Neural cell (in vitro differentiated cells): ENCODE measurements at regions not wholly inside any gene's neighbourhood (a gene's known extent, or its start where the extent isn't known, plus 50 kb on each side); places are given as distances from the start of the nearest gene placed in this dataset.

ENCODE experiments used
- H2AFZ ChIP-seq: fragments of 200-600, 300-800 bp; sonication (generic), shearing (Covaris generic); 2 replicates; pipeline ENCODE4 v1.6.0; 2014; ENCODE audit warnings: low read depth, mild to moderate bottlenecking, antibody characterized with exemption, low read length, moderate library complexity
- H3F3A ChIP-seq: fragments of 200-600 bp; shearing (Covaris generic); 2 replicates; pipeline ENCODE4 v1.6.1; 2016; ENCODE audit warnings: mild to moderate bottlenecking, moderate library complexity, mixed read lengths, antibody characterized with exemption, low read length; ENCODE audit not compliant: insufficient read depth, poor library complexity, severe bottlenecking
- H3K27ac ChIP-seq: fragments of 200-600, 300-800 bp; sonication (generic), shearing (Covaris generic); 2 replicates; pipeline ENCODE4 v1.5.1; 2014; ENCODE audit warnings: mild to moderate bottlenecking, low read length, moderate library complexity
- H3K27me3 ChIP-seq: fragments of 300-800, 200-600 bp; sonication (generic), shearing (Covaris generic); 2 replicates; pipeline ENCODE4 v1.6.0; 2014; ENCODE audit warnings: mild to moderate bottlenecking, low read depth, low read length, moderate library complexity; ENCODE audit not compliant: insufficient read depth
- H3K36me3 ChIP-seq: fragments of 300-800, 200-600 bp; sonication (generic), shearing (Covaris generic); 2 replicates; pipeline ENCODE4 v1.5.1; 2014; ENCODE audit warnings: mild to moderate bottlenecking, antibody characterized with exemption, low read length, moderate library complexity; ENCODE audit not compliant: insufficient read depth
- H3K4me2 ChIP-seq: fragments of 300-800, 200-600 bp; sonication (generic), shearing (Covaris generic); 2 replicates; pipeline ENCODE4 v1.6.0; 2014; ENCODE audit warnings: mild to moderate bottlenecking, low read length
- H3K4me3 ChIP-seq: fragments of 300-800, 200-600 bp; sonication (generic), shearing (Covaris generic); 2 replicates; pipeline ENCODE4 v1.5.1; 2014; ENCODE audit warnings: mild to moderate bottlenecking, low read length, moderate library complexity
- H3K79me2 ChIP-seq: fragments of 200-600 bp; shearing (Covaris generic); replicated peaks from 2 replicates; pipeline ENCODE4 v1.6.0; 2014; ENCODE audit warnings: mild to moderate bottlenecking, low read length, moderate library complexity; ENCODE audit not compliant: insufficient read depth
- H3K9ac ChIP-seq: fragments of 300-800, 200-600 bp; sonication (generic), shearing (Covaris generic); 2 replicates; pipeline ENCODE4 v1.6.1; 2016; ENCODE audit warnings: mild to moderate bottlenecking, low read length, mixed read lengths
- H3K9me2 ChIP-seq: fragments of 200-600 bp; shearing (Covaris generic); 2 replicates; pipeline ENCODE4 v1.6.1; 2016; ENCODE audit warnings: mild to moderate bottlenecking, low read length, mixed read lengths; ENCODE audit not compliant: insufficient read depth
- H3K9me3 ChIP-seq: fragments of 200-600, 300-800 bp; sonication (generic), shearing (Covaris generic); 2 replicates; pipeline ENCODE4 v1.6.1; 2016; ENCODE audit warnings: mild to moderate bottlenecking, mixed run types, low read length, moderate library complexity, mixed read lengths
- H4K20me1 ChIP-seq: fragments of 200-600 bp; shearing (Covaris generic); 2 replicates; pipeline ENCODE4 v1.6.1; 2016; ENCODE audit warnings: mild to moderate bottlenecking, mixed run types; ENCODE audit not compliant: insufficient read depth
- CTCF ChIP-seq: fragments of 450-650 bp; IDR thresholded peaks from 2 replicates; pipeline ENCODE4 v1.5.1; 2014; ENCODE audit warnings: antibody characterized with exemption, mild to moderate bottlenecking, moderate library complexity; ENCODE audit not compliant: poor library complexity, severe bottlenecking
- EP300 ChIP-seq: fragments of 450-650 bp; conservative IDR thresholded peaks from 2 replicates; pipeline ENCODE4 v1.6.1; 2014; ENCODE audit warnings: antibody characterized with exemption, mild to moderate bottlenecking, moderate library complexity; ENCODE audit not compliant: poor library complexity, severe bottlenecking
- EZH2 ChIP-seq: fragments of 200-600, 300-800 bp; shearing (Covaris generic), sonication (generic); IDR thresholded peaks from 2 replicates; pipeline ENCODE4 v1.6.1; 2014; ENCODE audit warnings: antibody characterized with exemption, low read length, borderline replicate concordance, mild to moderate bottlenecking; ENCODE audit not compliant: insufficient read depth, poor library complexity, severe bottlenecking
- MXI1 ChIP-seq: fragments of 450-650 bp; conservative IDR thresholded peaks from 2 replicates; pipeline ENCODE4 v1.6.1; 2014; ENCODE audit warnings: antibody characterized with exemption, mild to moderate bottlenecking; ENCODE audit not compliant: poor library complexity, severe bottlenecking
- POLR2AphosphoS5 ChIP-seq: IDR thresholded peaks from 2 replicates; pipeline ENCODE4 v1.6.1; 2012
- RAD21 ChIP-seq: fragments of 450-650 bp; conservative IDR thresholded peaks from 2 replicates; pipeline ENCODE4 v1.6.1; 2014; ENCODE audit warnings: antibody characterized with exemption, mild to moderate bottlenecking, moderate library complexity
- REST ChIP-seq: IDR thresholded peaks from 2 replicates; pipeline ENCODE4 v1.6.1; 2012; ENCODE audit warnings: borderline replicate concordance
- SMC3 ChIP-seq: fragments of 450-650 bp; conservative IDR thresholded peaks from 2 replicates; pipeline ENCODE4 v1.6.1; 2014; ENCODE audit warnings: antibody characterized with exemption, mild to moderate bottlenecking, moderate library complexity; ENCODE audit not compliant: poor library complexity
- TAF1 ChIP-seq: IDR thresholded peaks from 2 replicates; pipeline ENCODE4 v1.6.1; 2012; ENCODE audit warnings: low read depth

GRCh38 chr6:134527108-134527787 is 209.3 kb upstream of the SGK1 start:
- no peak overlapping the region for H2AFZ ChIP-seq

More at GRCh38 chr6:134527108-134527787, 209.3 kb upstream of the SGK1 start:
- TF ChIP-seq MXI1: no peak
- no peak for TF ChIP-seq EP300
- TF ChIP-seq POLR2AphosphoS5: no peak
- no peak for TF ChIP-seq REST
- no peak for TF ChIP-seq RAD21
- TF ChIP-seq EZH2: no peak
- TF ChIP-seq CTCF: no peak
- TF ChIP-seq TAF1: no peak
- no peak for TF ChIP-seq SMC3
- Histone ChIP-seq H3K4me2 (no peak overlapping the region), H3K9me2 (no peaks in the 10 kb centered on the region), H3K27ac (no peak overlapping the region), H3K9ac (no peak overlapping the region), H3K36me3 (no peaks in the 10 kb centered on the region), H3K4me3 (no peak overlapping the region), H4K20me1 (no peaks in the 10 kb centered on the region), H3K9me3 (no peaks in the 10 kb centered on the region), H3K27me3 (no peaks in the 10 kb centered on the region), H3K79me2 (no peaks in the 10 kb centered on the region), H3F3A (no peaks in the 10 kb centered on the region)
